ENCODE measurements at regions not wholly inside any gene's neighbourhood (a gene's known extent, or its start where the extent isn't known, plus 50 kb on each side); places are given as distances from the start of the nearest gene placed in this dataset.
"Not testable (repeated sequence)": the region's sequence is repeated elsewhere in the genome, so short reads cannot be mapped to it uniquely, and the experiment has no call there.

- TF ChIP-seq CTCF (IDR thresholded peaks at IDR 0.05; ENCODE audit: control extremely low read depth, extremely low read depth, low read depth, missing control alignments), result no peak
- CTCF ChIA-PET, result interaction anchor here (1.3 to 1.4 kb wide), 3 partner anchors 9 to 33 kb away, joined by 3 read pairs; no protein-coding TSS in a partner anchor
- no peak for DNase-seq (ENCODE audit: extremely low spot score)
- POLR2A ChIA-PET, result no interaction called here
These were observed 251.5 kb upstream of the MGAT5 start for GRCh38 chr2:134002391-134002790.

- no peak for TF ChIP-seq CTCF (IDR thresholded peaks at IDR 0.05; ENCODE audit: control extremely low read depth, extremely low read depth, low read depth, missing control alignments)
- ChIA-PET CTCF (interaction anchor here (1.3 to 1.4 kb wide), 2 partner anchors 10 to 16 kb away, joined by 3 read pairs; no protein-coding TSS in a partner anchor), POLR2A (no interaction called here)
- DNase-seq (ENCODE audit: extremely low spot score), result no peak
These were observed 251.0 kb upstream of the MGAT5 start for GRCh38 chr2:134002921-134003320.

- ChIA-PET CTCF (no interaction called here), POLR2A (no interaction called here)
- TF ChIP-seq CTCF (IDR thresholded peaks at IDR 0.05; ENCODE audit: control extremely low read depth, extremely low read depth, low read depth, missing control alignments), result no peak
- no peak for DNase-seq (ENCODE audit: extremely low spot score)
These were observed 249.4 kb upstream of the MGAT5 start for GRCh38 chr2:134004467-134004866.

GRCh38 chr2:134008837-134009236 is 245.0 kb upstream of the MGAT5 start:
- TF ChIP-seq CTCF (IDR thresholded peaks at IDR 0.05; ENCODE audit: control extremely low read depth, extremely low read depth, low read depth, missing control alignments), result no peak
- no peak for DNase-seq (ENCODE audit: extremely low spot score)
- ChIA-PET POLR2A (no interaction called here), CTCF (interaction anchor here (0.9 kb wide), 1 partner anchor 9 kb away, joined by 3 read pairs; no protein-coding TSS in a partner anchor)

GRCh38 chr2:134009440-134009839 is 244.4 kb upstream of the MGAT5 start:
- DNase-seq (ENCODE audit: extremely low spot score), result no peak
- ChIA-PET CTCF (interaction anchor here (0.9 kb wide), 1 partner anchor 9 kb away, joined by 3 read pairs; no protein-coding TSS in a partner anchor), POLR2A (no interaction called here)
- no peak for TF ChIP-seq CTCF (IDR thresholded peaks at IDR 0.05; ENCODE audit: control extremely low read depth, extremely low read depth, low read depth, missing control alignments)

- CTCF ChIA-PET, result interaction anchor here (0.9 kb wide), 1 partner anchor 8 kb away, joined by 3 read pairs; no protein-coding TSS in a partner anchor
- DNase-seq (ENCODE audit: extremely low spot score); POLR2A ChIA-PET: not testable (repeated sequence)
These were observed 244.0 kb upstream of the MGAT5 start for GRCh38 chr2:134009906-134010305.

GRCh38 chr2:134011936-134012586 is 241.8 kb upstream of the MGAT5 start:
- no peak for DNase-seq (ENCODE audit: extremely low spot score)
- TF ChIP-seq CTCF (IDR thresholded peaks at IDR 0.05; ENCODE audit: control extremely low read depth, extremely low read depth, low read depth, missing control alignments), result no peak
- POLR2A ChIA-PET, result no interaction called here
- CTCF ChIA-PET, result no interaction called here

Measured in GM10248 (cell line).